ENCODE measurements at regions not wholly inside any gene's neighbourhood (a gene's known extent, or its start where the extent isn't known, plus 50 kb on each side); places are given as distances from the start of the nearest gene placed in this dataset.

DNA sequence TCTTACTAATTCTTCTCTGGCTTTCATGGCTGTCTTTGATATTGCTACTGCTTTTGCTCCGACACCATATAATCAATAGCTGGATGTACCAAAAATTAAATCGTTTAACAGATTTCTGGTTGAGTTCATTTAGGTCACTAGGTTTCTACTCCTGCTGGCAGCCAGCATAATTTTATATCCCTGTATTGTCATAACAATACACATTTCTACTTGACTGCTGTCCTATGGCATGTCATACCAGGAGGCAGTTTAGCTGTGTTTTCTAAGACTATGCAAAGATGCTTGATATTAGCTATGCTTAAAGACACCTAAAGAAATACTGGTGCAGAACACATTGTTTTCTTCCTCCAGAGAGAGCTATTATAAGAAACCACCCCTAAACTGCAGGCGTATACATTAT lies 337.2 kb upstream of the CDH6 start:
- TF ChIP-seq POLR2AphosphoS5 (IDR thresholded peaks at IDR 0.05), result no peak
- TF ChIP-seq, protein P1, sequence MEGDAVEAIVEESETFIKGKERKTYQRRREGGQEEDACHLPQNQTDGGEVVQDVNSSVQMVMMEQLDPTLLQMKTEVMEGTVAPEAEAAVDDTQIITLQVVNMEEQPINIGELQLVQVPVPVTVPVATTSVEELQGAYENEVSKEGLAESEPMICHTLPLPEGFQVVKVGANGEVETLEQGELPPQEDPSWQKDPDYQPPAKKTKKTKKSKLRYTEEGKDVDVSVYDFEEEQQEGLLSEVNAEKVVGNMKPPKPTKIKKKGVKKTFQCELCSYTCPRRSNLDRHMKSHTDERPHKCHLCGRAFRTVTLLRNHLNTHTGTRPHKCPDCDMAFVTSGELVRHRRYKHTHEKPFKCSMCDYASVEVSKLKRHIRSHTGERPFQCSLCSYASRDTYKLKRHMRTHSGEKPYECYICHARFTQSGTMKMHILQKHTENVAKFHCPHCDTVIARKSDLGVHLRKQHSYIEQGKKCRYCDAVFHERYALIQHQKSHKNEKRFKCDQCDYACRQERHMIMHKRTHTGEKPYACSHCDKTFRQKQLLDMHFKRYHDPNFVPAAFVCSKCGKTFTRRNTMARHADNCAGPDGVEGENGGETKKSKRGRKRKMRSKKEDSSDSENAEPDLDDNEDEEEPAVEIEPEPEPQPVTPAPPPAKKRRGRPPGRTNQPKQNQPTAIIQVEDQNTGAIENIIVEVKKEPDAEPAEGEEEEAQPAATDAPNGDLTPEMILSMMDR (IDR thresholded peaks at IDR 0.05), result no peak

Measured in prostate gland (tissue), 2 donors.